Right atrium auricular region (tissue), 2 donors: ENCODE measurements at regions not wholly inside any gene's neighbourhood (a gene's known extent, or its start where the extent isn't known, plus 50 kb on each side); places are given as distances from the start of the nearest gene placed in this dataset.
"Not testable (repeated sequence)": the region's sequence is repeated elsewhere in the genome, so short reads cannot be mapped to it uniquely, and the experiment has no call there.

ENCODE experiments used
- DNase-seq: peaks from one replicate; pipeline ENCODE4 v3.0.0-alpha.2; 2019; ENCODE audit warnings: low spot score
- H3K27ac ChIP-seq, 2 donors: fragments of 200-600 bp; sonication (generic); 1 replicate in 1 of 2; 2 replicates in 1 of 2; pipeline ENCODE4 v1.5.1; 2016 to 2019
- H3K27me3 ChIP-seq, 2 donors: fragments of 200-600 bp; sonication (generic); one replicate each; pipeline versions ENCODE4 v1.5.1 to v1.6.0; 2017 to 2019
- H3K36me3 ChIP-seq: fragments of 200-600 bp; sonication (generic); one replicate; pipeline ENCODE4 v1.5.1; 2016
- H3K4me1 ChIP-seq, 2 donors: fragments of 200-600 bp; sonication (generic); one replicate each; pipeline versions ENCODE4 v1.5.1 to v1.6.0; 2017 to 2019
- H3K4me3 ChIP-seq, 2 donors: fragments of 200-600 bp; sonication (generic); 1 replicate in 1 of 2; 2 replicates in 1 of 2; pipeline ENCODE4 v1.5.1; 2017 to 2019; ENCODE audit warnings: mild to moderate bottlenecking in 1 of 2, moderate library complexity in 1 of 2
- H3K9me3 ChIP-seq, 2 donors: fragments of 200-600 bp; sonication (generic); one replicate each; pipeline ENCODE4 v1.5.1; 2019
- CTCF ChIP-seq, 2 donors: fragments of 200-600 bp; sonication (generic); IDR thresholded peaks; one replicate each; pipeline ENCODE4 v1.5.1; 2019; ENCODE audit warnings: antibody characterized with exemption in 2 of 2

GRCh38 chr5:38621840-38622437 is 65.5 kb upstream of the LIFR start:
- TF ChIP-seq CTCF (IDR thresholded peaks at IDR 0.05), result no peak
- H3K4me1 ChIP-seq, result no peaks in the 10 kb centered on the region
- no peak overlapping the region for H3K27ac ChIP-seq
- H3K9me3 ChIP-seq, result peaks cover 0 to 13% of the 10 kb centered on the region in 2 donors
- no peak overlapping the region for H3K4me3 ChIP-seq
- no peak for DNase-seq
- H3K27me3 ChIP-seq, result no peaks in the 10 kb centered on the region
- H3K36me3 ChIP-seq, result no peaks in the 10 kb centered on the region

GRCh38 chr5:38622723-38623129 is 66.3 kb upstream of the LIFR start:
- H3K27me3 ChIP-seq, result no peaks in the 10 kb centered on the region
- H3K27ac ChIP-seq, result no peak overlapping the region
- no peak for TF ChIP-seq CTCF (IDR thresholded peaks at IDR 0.05)

GRCh38 chr5:38624541-38624940 is 68.1 kb upstream of the LIFR start:
- DNase-seq, result not testable (repeated sequence)

More at GRCh38 chr5:38622723-38623129, 66.3 kb upstream of the LIFR start:
- no peak for DNase-seq
- peaks cover 0 to 13% of the 10 kb centered on the region in 2 donors for H3K9me3 ChIP-seq
- H3K36me3 ChIP-seq, result no peaks in the 10 kb centered on the region
- H3K4me1 ChIP-seq, result no peaks in the 10 kb centered on the region
- H3K4me3 ChIP-seq, result no peak overlapping the region

GRCh38 chr5:38631376-38631775 is 74.9 kb upstream of the LIFR start:
- not testable (repeated sequence) for H3K4me1 ChIP-seq, DNase-seq, H3K36me3 ChIP-seq, H3K4me3 ChIP-seq, H3K27ac ChIP-seq, H3K9me3 ChIP-seq, H3K27me3 ChIP-seq

More at GRCh38 chr5:38624541-38624940, 68.1 kb upstream of the LIFR start:
- not testable (repeated sequence) for H3K9me3 ChIP-seq, H3K27me3 ChIP-seq, H3K27ac ChIP-seq, H3K4me1 ChIP-seq, H3K36me3 ChIP-seq, H3K4me3 ChIP-seq

GRCh38 chr5:38634568-38635369 is 78.3 kb upstream of the LIFR start:
- H3K4me1 ChIP-seq, result no peaks in the 10 kb centered on the region
- no peak overlapping the region for H3K27ac ChIP-seq
- H3K27me3 ChIP-seq, result no peaks in the 10 kb centered on the region
- no peak for TF ChIP-seq CTCF (IDR thresholded peaks at IDR 0.05)
- H3K36me3 ChIP-seq, result no peaks in the 10 kb centered on the region
- H3K4me3 ChIP-seq, result no peak overlapping the region
- peaks cover 0 to 9% of the 10 kb centered on the region in 2 donors for H3K9me3 ChIP-seq
- DNase-seq, result no peak

GRCh38 chr5:38636626-38637025 is 80.2 kb upstream of the LIFR start:
- no peaks in the 10 kb centered on the region for H3K27me3 ChIP-seq
- H3K4me1 ChIP-seq, result no peaks in the 10 kb centered on the region
- no peak for TF ChIP-seq CTCF (IDR thresholded peaks at IDR 0.05)
- no peak overlapping the region for H3K27ac ChIP-seq
- no peak overlapping the region for H3K4me3 ChIP-seq
- peaks cover 0 to 9% of the 10 kb centered on the region in 2 donors for H3K9me3 ChIP-seq
- no peak for DNase-seq
- H3K36me3 ChIP-seq, result no peaks in the 10 kb centered on the region
